ENCODE measurements at regions not wholly inside any gene's neighbourhood (a gene's known extent, or its start where the extent isn't known, plus 50 kb on each side); places are given as distances from the start of the nearest gene placed in this dataset.

- TF ChIP-seq ZNF274 (IDR thresholded peaks at IDR 0.05; ENCODE audit: low read depth, low read length) (no peak), YY1 (IDR thresholded peaks at IDR 0.05; ENCODE audit: insufficient read depth, insufficient read length) (no peak)
These were observed 344.0 kb upstream of the USP24 start for GRCh38 chr1:55559161-55559611.

Measured in NT2/D1 (cell line).